ES-I3 (cell line): ENCODE measurements at regions not wholly inside any gene's neighbourhood (a gene's known extent, or its start where the extent isn't known, plus 50 kb on each side); places are given as distances from the start of the nearest gene placed in this dataset.
"Not testable (repeated sequence)": the region's sequence is repeated elsewhere in the genome, so short reads cannot be mapped to it uniquely, and the experiment has no call there.

Experiments
- H3K36me3 ChIP-seq: 2 replicates; pipeline ENCODE4 v1.6.1; 2013; ENCODE audit warnings: mild to moderate bottlenecking, low read length, control low read depth, moderate library complexity; ENCODE audit not compliant: insufficient read depth
- H3K4me1 ChIP-seq: 2 replicates; pipeline ENCODE4 v1.6.1; 2013; ENCODE audit warnings: mild to moderate bottlenecking, control low read depth, low read length; ENCODE audit not compliant: insufficient read depth
- H3K9ac ChIP-seq: 2 replicates; pipeline ENCODE4 v1.6.1; 2013; ENCODE audit warnings: low read depth, mild to moderate bottlenecking, low read length, moderate library complexity
- H3K9me3 ChIP-seq: 2 replicates; pipeline ENCODE4 v1.6.1; 2013; ENCODE audit warnings: mild to moderate bottlenecking, low read length, moderate library complexity; ENCODE audit not compliant: control insufficient read depth, insufficient read depth

DNA sequence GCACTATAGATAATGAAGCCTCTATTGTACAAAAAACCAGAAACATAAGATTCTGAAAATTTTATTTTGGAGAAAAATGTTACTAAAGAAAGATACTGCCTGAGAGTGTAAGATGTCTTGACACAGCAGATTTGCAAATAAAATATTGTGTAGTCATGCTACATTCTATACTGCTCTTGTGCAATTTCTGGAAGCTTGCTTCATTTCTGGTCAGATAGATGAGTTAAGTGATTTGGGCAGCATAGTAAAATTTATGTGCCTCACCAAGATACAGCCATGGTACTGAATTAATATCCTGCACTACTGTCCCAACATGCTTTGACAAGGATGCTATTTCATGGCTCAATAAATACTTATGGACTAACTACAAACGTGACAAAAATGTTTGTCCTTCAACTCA is 55.1 kb upstream of the STARD13 start:
- H3K9ac ChIP-seq: no peak overlapping the region
- H3K4me1 ChIP-seq: peaks cover 5% of the 10 kb centered on the region; the same call in 1 of the 2 replicates
- H3K9me3 ChIP-seq: no peaks in the 10 kb centered on the region
- H3K36me3 ChIP-seq: no peaks in the 10 kb centered on the region

DNA sequence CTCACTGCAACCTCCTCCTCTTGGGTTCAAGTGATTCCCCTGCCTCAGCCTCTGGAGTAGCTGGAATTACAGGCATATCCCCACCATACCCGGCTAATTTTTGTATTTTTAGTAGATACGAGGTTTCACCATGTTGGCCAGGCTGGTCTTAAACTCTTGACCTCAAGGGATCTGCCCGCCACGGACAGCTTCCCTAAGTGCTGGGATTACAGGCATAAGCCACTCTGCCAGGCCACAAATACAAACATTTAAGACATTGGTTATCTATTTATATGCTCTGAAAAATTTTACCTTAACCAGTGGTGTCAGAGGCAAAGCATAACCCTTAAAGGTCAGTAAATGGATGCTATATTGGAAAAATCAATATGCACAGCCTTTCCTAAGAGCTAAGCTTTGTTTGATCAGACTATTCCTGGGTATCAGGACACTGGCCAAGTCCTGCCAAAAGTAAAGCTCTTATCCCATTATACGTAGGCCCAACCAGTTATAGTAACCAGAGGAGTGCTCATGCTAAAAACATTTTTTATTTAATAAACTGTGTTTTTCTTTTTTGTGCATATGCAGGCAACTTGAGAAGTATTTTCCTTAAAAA is 56.4 kb upstream of the STARD13 start:
- no peak overlapping the region for H3K9ac ChIP-seq
- H3K4me1 ChIP-seq: peaks cover 5% of the 10 kb centered on the region; the same call in 1 of the 2 replicates
- H3K9me3 ChIP-seq: no peaks in the 10 kb centered on the region
- H3K36me3 ChIP-seq: no peaks in the 10 kb centered on the region

DNA sequence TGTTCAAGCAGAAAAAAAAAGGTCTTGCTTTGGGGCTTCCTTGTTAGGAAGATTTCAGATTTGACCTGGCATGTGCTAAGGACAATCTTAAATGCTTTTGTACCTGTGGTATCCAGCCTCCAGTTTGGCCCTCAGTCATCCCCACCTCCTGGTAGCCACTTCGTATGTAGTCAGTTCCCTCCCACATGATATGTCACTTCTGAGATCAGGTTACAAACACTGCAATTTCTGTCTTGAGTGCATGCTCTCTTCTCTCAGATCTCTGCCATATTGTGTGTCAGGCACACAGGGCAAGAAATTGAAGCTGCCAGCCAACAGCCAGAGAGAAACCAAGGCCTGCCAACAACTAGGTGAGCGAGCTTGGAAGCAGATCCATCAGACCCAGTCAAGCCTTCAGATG is 60.3 kb upstream of the STARD13 start:
- no peaks in the 10 kb centered on the region for H3K36me3 ChIP-seq
- no peaks in the 10 kb centered on the region for H3K9me3 ChIP-seq
- no peak overlapping the region for H3K9ac ChIP-seq
- H3K4me1 ChIP-seq: peaks cover 5% of the 10 kb centered on the region; the same call in 1 of the 2 replicates

DNA sequence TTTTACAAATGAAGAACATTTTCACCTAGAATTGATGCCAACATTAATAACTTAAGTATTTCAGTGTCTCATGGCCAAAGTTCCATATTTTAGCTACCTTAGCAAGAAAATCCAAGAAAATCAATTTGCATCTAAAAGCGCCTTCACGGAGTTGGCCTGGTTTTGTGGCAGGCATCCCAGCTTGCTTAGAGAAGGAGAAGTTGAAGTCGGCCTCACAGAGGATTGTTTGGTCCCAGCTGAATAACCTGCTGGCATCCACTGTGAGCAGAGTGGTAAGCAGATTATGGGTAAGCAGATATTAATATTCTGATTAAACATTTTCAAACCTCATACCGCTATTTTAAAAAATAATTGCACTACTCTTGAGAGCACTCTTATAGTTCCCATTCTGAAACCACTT is 62.3 kb upstream of the STARD13 start:
- Histone ChIP-seq H3K9ac (no peak overlapping the region), H3K4me1 (no peaks in the 10 kb centered on the region)

DNA sequence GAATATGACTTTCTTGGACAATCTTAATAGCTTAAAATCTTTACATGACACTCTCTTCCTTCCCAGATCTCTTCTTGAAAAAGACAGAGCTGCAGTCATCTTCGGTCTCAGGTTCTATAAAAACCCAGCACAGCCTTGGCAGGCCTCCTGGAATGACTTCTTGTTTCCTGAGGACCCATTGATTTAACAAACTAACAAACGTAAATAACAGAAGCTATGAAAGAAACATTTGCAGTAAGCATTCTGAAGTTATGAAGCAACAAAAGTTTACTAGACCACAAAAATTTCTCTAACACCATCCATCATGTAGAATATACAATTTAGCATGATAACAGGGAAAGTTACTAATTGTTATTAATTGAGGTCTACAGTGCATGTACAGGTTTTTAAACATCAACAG is 62.8 kb upstream of the STARD13 start:
- Histone ChIP-seq H3K9me3 (no peaks in the 10 kb centered on the region), H3K4me1 (no peaks in the 10 kb centered on the region), H3K9ac (no peak overlapping the region), H3K36me3 (no peaks in the 10 kb centered on the region)

More for the DNA sequence above, 62.3 kb upstream of the STARD13 start:
- H3K36me3 ChIP-seq: no peaks in the 10 kb centered on the region
- H3K9me3 ChIP-seq: no peaks in the 10 kb centered on the region

DNA sequence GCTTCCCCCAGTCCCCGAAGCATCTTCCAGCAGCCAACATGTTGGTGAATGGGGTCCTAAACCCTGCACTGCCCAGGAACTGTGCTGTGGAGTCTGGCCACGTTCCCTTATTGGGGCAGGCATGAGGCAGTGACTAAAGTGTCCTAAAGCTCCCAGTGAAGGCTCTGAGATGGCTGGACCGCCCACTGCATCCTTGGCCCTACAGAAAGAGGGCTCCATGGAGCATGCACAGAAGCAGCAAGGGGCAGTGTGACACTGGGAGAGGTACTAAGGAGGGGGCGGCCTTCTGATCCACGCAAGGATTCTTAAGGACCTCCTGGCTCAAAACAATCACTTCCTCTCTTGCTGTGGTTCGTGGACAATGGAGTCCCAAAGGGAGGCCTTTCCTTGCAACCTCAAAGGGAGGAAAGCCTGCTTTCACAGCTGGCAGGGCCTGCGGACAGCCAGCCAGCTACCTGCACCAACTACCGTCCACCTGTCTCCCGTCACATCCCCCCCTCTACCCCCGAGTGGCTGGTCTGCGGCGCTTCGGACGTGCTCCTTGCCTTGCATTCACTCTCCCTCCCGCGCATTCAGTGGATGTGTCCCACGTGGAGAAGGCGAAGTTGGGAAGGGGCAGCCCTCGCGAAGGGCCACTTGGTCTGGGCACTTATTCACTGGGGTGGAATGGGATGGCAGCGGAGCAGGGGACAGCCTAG is 63.9 kb upstream of the STARD13 start:
- H3K4me1 ChIP-seq: no peaks in the 10 kb centered on the region
- no peaks in the 10 kb centered on the region for H3K9me3 ChIP-seq
- H3K36me3 ChIP-seq: no peaks in the 10 kb centered on the region
- peak overlapping the region; percentile 75; the same call in 1 of the 2 replicates for H3K9ac ChIP-seq

DNA sequence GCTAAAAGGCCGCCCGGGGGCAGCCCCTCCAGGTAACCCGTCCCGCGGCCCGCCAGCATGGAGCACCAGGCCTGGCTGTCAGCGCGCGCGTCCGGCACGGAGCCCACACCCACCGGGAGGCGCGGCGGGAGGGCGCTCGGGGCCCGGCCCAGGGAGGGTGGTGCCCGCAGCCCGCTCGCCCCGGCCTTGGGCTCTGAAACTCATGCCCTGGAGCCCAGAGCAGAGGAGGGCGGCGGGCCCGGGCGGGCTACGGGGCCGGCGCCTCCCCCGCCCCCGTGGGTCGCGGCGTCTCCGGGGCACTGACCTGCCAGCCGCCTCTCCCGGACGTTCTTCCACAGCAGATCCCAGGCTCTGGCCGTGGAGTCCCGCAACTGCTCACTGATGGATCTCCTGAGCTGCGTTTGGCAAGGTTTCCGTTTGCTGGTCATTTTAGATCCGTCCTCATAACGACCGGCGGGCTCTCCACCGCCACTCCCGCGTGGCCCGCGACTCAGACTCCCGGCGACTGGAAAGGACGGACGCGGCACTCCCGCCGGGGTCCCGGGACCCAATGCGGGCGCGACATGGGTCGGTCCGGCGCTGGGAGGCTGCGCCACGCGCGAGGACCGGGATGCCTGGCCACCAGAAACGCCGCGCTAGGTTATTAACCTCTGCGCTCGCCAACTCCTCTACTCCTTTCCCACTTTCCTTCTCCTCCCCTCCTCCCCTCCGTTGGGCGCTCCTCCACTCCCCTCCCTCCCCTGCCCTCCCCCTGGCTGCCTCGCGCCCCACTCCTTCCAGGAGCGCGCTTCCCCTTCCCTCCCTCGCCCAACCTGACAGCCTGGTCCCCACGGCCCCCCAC is 64.7 kb upstream of the STARD13 start:
- H3K36me3 ChIP-seq: no peaks in the 10 kb centered on the region
- no peaks in the 10 kb centered on the region for H3K4me1 ChIP-seq
- H3K9ac ChIP-seq: peak overlapping the region; percentile 75
- H3K9me3 ChIP-seq: no peaks in the 10 kb centered on the region

DNA sequence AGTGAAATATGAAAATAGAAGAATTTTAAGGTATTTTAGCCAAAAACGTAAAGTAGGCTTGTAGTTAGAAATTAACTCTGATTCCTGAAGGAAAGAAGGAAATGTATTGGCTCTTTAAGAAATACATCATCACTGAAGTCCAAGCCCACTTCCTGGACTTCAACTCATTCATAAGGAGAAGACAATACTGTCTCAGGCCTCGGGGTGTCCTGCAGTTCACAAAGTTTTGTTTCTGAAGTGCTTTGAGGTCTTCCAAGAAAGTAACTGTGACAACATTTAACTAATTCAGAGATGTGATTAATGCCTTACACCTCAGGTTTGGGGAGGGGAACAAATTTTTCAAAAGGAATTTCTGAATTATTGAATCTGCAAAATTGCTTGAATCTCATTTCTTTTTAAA is 65.8 kb upstream of the STARD13 start:
- Histone ChIP-seq H3K9me3 (no peaks in the 10 kb centered on the region), H3K9ac (no peak overlapping the region), H3K4me1 (no peaks in the 10 kb centered on the region), H3K36me3 (no peaks in the 10 kb centered on the region)

DNA sequence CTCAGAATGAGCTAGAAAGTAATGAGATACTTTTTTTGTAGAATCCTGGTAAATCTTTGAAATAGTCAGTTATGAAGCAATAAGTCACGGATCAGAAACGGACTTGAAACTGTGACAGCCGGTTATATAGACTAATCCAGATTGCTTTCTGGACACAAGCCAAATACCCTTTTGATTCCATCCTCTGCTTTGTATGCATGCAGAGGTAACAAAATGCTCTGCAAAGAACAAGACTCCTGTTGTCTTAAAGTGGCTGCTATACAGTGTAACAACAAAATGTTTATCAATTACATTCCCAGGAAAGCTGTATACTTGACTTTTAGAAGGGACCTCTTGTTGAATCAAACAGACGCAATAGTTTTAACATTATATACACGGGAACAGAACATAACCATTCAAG is 66.5 kb upstream of the STARD13 start:
- Histone ChIP-seq H3K4me1 (no peaks in the 10 kb centered on the region), H3K9me3 (no peaks in the 10 kb centered on the region), H3K36me3 (no peaks in the 10 kb centered on the region), H3K9ac (no peak overlapping the region)

DNA sequence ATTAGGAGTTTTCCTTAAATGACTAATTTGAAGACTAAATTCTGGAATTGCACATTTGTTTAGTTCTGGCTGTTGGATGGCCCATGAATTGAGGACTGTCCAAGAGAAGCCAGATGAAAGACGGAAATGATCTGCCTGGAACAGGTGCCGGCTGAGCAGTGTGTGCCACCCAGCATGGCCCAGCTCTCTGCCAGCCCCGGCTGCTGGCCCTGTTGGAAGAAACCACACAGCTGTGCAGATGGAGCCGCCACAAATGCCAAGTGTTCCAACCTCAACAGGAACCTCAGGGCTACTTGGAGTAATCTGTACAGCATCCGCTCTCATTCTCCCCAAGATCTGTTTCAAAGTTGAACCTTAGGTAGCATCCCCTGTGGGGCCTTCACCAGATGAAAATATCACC is 67.0 kb upstream of the STARD13 start:
- H3K9me3 ChIP-seq: no peaks in the 10 kb centered on the region
- no peaks in the 10 kb centered on the region for H3K4me1 ChIP-seq
- H3K9ac ChIP-seq: no peak overlapping the region
- H3K36me3 ChIP-seq: no peaks in the 10 kb centered on the region

DNA sequence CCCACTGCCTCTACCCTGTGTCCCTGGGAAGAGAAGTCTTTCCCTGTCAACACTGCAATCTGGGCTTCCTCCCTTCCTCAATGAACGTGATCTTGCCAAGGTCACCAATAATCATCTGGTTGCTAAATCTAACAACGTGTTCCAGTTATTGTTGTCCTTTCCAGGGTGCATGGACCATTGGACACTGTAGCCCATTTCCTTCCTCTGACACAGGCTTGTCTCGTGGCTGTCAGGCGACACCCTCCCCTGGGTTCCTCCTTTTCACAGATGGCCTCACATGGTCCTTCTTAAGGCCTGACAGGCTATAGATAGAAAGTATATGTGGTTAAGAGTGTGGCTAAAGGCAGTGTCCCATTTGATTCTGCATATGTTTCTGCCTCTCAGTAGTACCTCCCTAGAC is 67.7 kb upstream of the STARD13 start:
- H3K36me3 ChIP-seq: no peaks in the 10 kb centered on the region
- no peaks in the 10 kb centered on the region for H3K4me1 ChIP-seq
- no peaks in the 10 kb centered on the region for H3K9me3 ChIP-seq
- H3K9ac ChIP-seq: no peak overlapping the region

DNA sequence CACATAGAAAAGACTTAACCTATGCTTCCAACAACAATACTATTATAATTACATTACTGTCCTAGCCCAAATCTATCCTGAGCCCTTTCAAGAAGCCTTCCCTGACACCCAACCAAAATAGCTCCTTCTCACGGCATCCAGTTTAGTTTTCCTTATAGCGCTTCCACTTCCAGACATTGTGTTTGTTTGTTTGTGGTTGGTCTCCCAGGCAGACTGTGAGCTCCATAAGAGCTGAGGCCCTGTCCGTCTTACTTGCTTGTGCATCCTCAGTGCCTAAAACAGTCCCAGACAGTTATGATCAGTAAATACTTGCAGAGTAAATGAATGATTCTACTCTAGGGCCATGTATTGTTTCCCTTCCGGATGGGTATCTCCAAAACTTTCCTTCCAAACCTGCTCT is 68.1 kb upstream of the STARD13 start:
- H3K36me3 ChIP-seq: no peaks in the 10 kb centered on the region
- H3K9ac ChIP-seq: no peak overlapping the region
- no peaks in the 10 kb centered on the region for H3K9me3 ChIP-seq
- H3K4me1 ChIP-seq: no peaks in the 10 kb centered on the region

DNA sequence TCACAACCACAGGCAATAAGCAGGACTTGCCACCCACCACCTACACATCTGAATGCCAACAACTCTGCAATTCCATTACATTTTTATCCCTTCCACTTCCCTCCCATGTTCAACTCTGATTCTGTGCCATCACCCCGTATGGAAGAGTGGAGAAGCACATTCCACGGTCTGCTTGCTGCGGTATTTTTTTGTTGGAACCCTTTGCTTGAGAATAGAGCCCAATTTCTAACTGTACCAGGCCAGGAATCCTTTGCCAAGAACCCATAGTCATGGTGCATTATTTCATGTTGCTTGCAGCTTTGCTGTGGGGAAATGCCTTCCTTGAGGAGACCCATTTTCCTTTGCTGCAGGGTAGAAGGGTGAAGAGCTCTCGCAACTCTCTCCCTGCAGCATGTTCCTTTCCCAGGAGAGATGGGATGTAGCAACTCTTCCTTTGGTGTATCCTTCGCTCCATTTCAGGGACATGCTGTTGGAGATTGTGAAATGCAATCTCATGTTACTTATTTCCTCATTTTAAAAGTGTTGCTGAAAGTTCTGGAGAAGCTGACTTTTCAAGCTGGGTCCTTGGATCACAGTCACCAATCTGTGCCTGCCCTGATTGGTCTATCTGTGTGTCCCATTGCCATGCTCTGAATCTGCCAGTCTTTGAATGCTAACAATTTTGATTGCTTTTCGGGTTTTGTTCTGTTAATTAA is 69.8 kb upstream of the STARD13 start:
- H3K36me3 ChIP-seq: no peaks in the 10 kb centered on the region
- no peaks in the 10 kb centered on the region for H3K4me1 ChIP-seq
- H3K9ac ChIP-seq: no peak overlapping the region
- H3K9me3 ChIP-seq: no peaks in the 10 kb centered on the region

DNA sequence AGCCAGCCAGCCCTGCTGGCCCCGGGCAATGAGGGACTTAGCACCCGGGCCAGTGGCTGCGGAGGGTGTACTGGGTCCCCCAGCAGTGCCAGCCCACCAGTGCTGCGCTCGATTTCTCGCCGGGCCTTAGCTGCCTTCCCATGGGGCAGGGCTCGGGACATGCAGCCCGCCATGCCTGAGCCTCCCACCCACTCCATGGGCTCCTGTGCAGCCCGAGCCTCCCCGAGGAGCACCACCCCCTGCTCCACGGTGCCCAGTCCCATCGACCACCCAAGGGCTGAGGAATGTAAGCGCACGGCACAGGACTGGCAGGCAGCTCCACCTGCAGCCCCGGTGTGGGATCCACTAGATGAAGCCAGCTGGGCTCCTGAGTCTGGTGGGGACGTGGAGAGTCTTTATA is 72.5 kb upstream of the STARD13 start:
- H3K36me3 ChIP-seq, H3K4me1 ChIP-seq, H3K9ac ChIP-seq, H3K9me3 ChIP-seq: not testable (repeated sequence)
